ENCODE measurements at regions not wholly inside any gene's neighbourhood (a gene's known extent, or its start where the extent isn't known, plus 50 kb on each side); places are given as distances from the start of the nearest gene placed in this dataset.

GRCh38 chr16:85441890-85442670 is 171.0 kb upstream of the GSE1 start:
- TF ChIP-seq CTCF (IDR thresholded peaks at IDR 0.05) = no peak

GRCh38 chr16:85443116-85443515 is 170.0 kb upstream of the GSE1 start:
- TF ChIP-seq CTCF (IDR thresholded peaks at IDR 0.05) = no peak

GRCh38 chr16:85443531-85443930 is 169.6 kb upstream of the GSE1 start:
- no peak for TF ChIP-seq CTCF (IDR thresholded peaks at IDR 0.05)

- no peak for TF ChIP-seq CTCF (IDR thresholded peaks at IDR 0.05)
Observed at GRCh38 chr16:85445064-85445778, 167.9 kb upstream of the GSE1 start.

- TF ChIP-seq CTCF (IDR thresholded peaks at IDR 0.05) = no peak
Observed at GRCh38 chr16:85445779-85446222, 167.3 kb upstream of the GSE1 start.

- TF ChIP-seq CTCF (IDR thresholded peaks at IDR 0.05) = no peak
Observed at GRCh38 chr16:85446951-85447692, 166.0 kb upstream of the GSE1 start.

GRCh38 chr16:85447693-85448313 is 165.3 kb upstream of the GSE1 start:
- no peak for TF ChIP-seq CTCF (IDR thresholded peaks at IDR 0.05)

All from LNCAP (cell line).